ENCODE measurements at regions not wholly inside any gene's neighbourhood (a gene's known extent, or its start where the extent isn't known, plus 50 kb on each side); places are given as distances from the start of the nearest gene placed in this dataset.

DNA sequence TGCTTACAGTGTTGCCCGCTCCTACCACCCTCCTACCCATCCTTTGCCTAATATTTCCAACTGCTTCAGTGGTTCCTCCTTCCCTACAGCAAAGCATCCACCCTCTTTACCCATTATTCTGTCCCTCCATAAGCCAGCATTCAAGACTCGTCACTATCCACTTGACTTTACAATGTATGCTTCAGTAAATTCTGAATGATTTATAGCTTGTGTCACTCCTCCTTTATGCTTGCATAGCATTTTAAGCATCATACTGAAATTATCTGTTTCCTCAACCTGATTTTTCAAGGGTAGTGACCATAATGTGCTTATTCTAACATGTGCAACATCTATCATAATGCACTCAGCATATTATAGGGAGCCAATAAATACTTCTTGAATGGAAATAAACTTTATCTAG lies 365.5 kb downstream of the RAB28 start:
- no peak overlapping the region for H3K27ac ChIP-seq
- WGBS, 2 donors (ENCODE audit: low coverage in 1 of 2): 74 to 83% methylated on average over 2 of the region's 2 CpGs
- H3K27me3 ChIP-seq: no peaks in the 10 kb centered on the region
- intact Hi-C loops (cut with DNase I; ENCODE audit: low total_unique reads): no loop called here
- no peak overlapping the region for H3K4me3 ChIP-seq
- in situ Hi-C loops (cut with MboI; ENCODE audit: low pct_ligation_motif_present in 1 of 4, low pct_unique_long_range_greater_than_20kb in 1 of 4, low sequenced_read_pairs in 3 of 4): no loop called here
- H3K4me1 ChIP-seq: no peaks in the 10 kb centered on the region
- no peaks in the 10 kb centered on the region for H3K9me3 ChIP-seq
- DNase-seq: no peak
- TF ChIP-seq POLR2AphosphoS5 (IDR thresholded peaks at IDR 0.05): no peak
- TF ChIP-seq POLR2A (IDR thresholded peaks at IDR 0.05): no peak
- TF ChIP-seq, protein P1, sequence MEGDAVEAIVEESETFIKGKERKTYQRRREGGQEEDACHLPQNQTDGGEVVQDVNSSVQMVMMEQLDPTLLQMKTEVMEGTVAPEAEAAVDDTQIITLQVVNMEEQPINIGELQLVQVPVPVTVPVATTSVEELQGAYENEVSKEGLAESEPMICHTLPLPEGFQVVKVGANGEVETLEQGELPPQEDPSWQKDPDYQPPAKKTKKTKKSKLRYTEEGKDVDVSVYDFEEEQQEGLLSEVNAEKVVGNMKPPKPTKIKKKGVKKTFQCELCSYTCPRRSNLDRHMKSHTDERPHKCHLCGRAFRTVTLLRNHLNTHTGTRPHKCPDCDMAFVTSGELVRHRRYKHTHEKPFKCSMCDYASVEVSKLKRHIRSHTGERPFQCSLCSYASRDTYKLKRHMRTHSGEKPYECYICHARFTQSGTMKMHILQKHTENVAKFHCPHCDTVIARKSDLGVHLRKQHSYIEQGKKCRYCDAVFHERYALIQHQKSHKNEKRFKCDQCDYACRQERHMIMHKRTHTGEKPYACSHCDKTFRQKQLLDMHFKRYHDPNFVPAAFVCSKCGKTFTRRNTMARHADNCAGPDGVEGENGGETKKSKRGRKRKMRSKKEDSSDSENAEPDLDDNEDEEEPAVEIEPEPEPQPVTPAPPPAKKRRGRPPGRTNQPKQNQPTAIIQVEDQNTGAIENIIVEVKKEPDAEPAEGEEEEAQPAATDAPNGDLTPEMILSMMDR (IDR thresholded peaks at IDR 0.05): no peak
- no peak for TF ChIP-seq EP300 (IDR thresholded peaks at IDR 0.05; ENCODE audit: low read depth)
- H3K36me3 ChIP-seq: no peaks in the 10 kb centered on the region

DNA sequence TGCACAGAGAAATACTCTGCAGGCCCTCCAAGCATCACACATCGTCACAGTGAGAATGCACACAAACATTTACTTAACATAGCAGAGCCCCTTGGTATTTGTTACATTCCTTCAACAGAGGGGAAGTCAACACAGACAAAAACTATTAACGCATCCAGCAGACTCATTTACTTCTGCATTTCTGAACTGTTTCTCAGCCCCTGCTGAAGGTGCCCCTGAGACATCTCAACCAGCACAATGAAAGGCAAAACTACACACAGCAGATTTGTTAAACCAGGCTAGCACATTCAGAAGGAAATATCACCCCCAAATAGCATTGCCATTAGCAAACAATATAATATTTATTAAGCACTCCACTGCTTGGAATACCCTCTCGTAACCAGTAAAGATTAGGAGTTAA lies 367.0 kb downstream of the RAB28 start:
- H3K4me3 ChIP-seq: no peak overlapping the region
- no peak overlapping the region for H3K27ac ChIP-seq
- 63 to 66% methylated on average over 2 to 3 of the region's 3 CpGs for WGBS, 2 donors (ENCODE audit: low coverage in 1 of 2)
- no peak for DNase-seq
- no peaks in the 10 kb centered on the region for H3K9me3 ChIP-seq
- H3K36me3 ChIP-seq: no peaks in the 10 kb centered on the region
- H3K4me1 ChIP-seq: no peaks in the 10 kb centered on the region
- in situ Hi-C loops (cut with MboI; ENCODE audit: low pct_ligation_motif_present in 1 of 4, low pct_unique_long_range_greater_than_20kb in 1 of 4, low sequenced_read_pairs in 3 of 4): no loop called here
- TF ChIP-seq EP300 (IDR thresholded peaks at IDR 0.05; ENCODE audit: low read depth) (no peak), POLR2A (IDR thresholded peaks at IDR 0.05) (no peak), POLR2AphosphoS5 (IDR thresholded peaks at IDR 0.05) (no peak)
- TF ChIP-seq, protein P1 (IDR thresholded peaks at IDR 0.05): no peak
- intact Hi-C loops (cut with DNase I; ENCODE audit: low total_unique reads): no loop called here
- H3K27me3 ChIP-seq: no peaks in the 10 kb centered on the region

DNA sequence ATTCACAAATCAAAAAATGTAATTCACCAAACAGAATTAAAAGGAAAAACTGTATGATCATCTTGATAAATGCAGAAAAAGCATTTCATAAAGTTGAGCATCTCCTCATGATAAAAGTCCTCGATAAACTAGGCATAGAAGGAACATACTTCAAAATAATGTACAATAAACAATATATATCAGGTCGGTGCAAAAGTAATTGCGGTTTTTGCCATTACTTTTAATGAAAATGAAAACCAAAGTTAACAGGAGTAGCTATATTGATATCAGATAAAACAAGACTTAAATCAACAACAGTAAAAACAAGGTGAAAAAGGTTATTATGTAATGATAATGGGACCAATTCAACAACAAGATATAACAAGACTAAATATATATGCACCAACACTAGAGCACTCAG lies 372.1 kb downstream of the RAB28 start:
- H3K27me3 ChIP-seq: no peaks in the 10 kb centered on the region
- H3K36me3 ChIP-seq: no peaks in the 10 kb centered on the region
- no peak overlapping the region for H3K4me3 ChIP-seq
- no peak overlapping the region for H3K27ac ChIP-seq
- peaks cover 6 to 10% of the 10 kb centered on the region in 2 donors for H3K9me3 ChIP-seq
- in situ Hi-C loops (cut with MboI; ENCODE audit: low pct_ligation_motif_present in 1 of 4, low pct_unique_long_range_greater_than_20kb in 1 of 4, low sequenced_read_pairs in 3 of 4): no loop called here
- DNase-seq: no peak
- no peaks in the 10 kb centered on the region for H3K4me1 ChIP-seq
- TF ChIP-seq, protein P1 (IDR thresholded peaks at IDR 0.05): no peak
- TF ChIP-seq POLR2A (IDR thresholded peaks at IDR 0.05) (no peak), EP300 (IDR thresholded peaks at IDR 0.05; ENCODE audit: low read depth) (no peak), POLR2AphosphoS5 (IDR thresholded peaks at IDR 0.05) (no peak)
- intact Hi-C loops (cut with DNase I; ENCODE audit: low total_unique reads): no loop called here
- 79 to 86% methylated on average over 3 of the region's 3 CpGs for WGBS, 2 donors (ENCODE audit: low coverage in 1 of 2)

DNA sequence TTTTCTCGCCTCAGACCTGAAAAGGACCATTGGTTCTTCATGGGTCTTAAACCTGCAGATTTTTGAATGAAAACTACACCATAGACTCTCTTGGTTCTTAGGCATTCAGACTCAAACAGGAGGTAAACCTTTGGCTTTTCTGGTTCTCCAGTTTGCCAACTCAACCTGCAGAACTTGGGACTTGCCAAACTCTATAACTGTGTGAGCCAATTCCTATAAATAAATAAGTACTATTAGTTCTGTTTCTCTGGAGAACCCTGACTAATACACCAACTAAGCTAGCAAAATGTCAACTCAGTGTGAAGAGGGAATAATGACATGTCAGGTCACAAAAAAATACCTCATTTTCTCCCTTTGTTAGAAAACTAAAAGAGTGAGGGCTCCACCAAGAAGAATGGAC lies 374.6 kb downstream of the RAB28 start:
- Histone ChIP-seq H3K4me1 (no peaks in the 10 kb centered on the region), H3K27ac (no peak overlapping the region), H3K4me3 (no peak overlapping the region), H3K27me3 (no peaks in the 10 kb centered on the region), H3K36me3 (no peaks in the 10 kb centered on the region), H3K9me3 (peaks cover 6 to 10% of the 10 kb centered on the region in 2 donors)
- TF ChIP-seq POLR2AphosphoS5 (IDR thresholded peaks at IDR 0.05): no peak
- no peak for TF ChIP-seq EP300 (IDR thresholded peaks at IDR 0.05; ENCODE audit: low read depth)
- TF ChIP-seq, protein P1 (IDR thresholded peaks at IDR 0.05): no peak
- TF ChIP-seq POLR2A (IDR thresholded peaks at IDR 0.05): no peak
- in situ Hi-C loops (cut with MboI; ENCODE audit: low pct_ligation_motif_present in 1 of 4, low pct_unique_long_range_greater_than_20kb in 1 of 4, low sequenced_read_pairs in 3 of 4): no loop called here
- intact Hi-C loops (cut with DNase I; ENCODE audit: low total_unique reads): no loop called here
- 53 to 63% methylated on average over 1 of the region's 1 CpG for WGBS, 2 donors (ENCODE audit: low coverage in 1 of 2)
- no peak for DNase-seq

All from transverse colon (tissue), 4 donors.